VCaP (cell line): ENCODE measurements at regions not wholly inside any gene's neighbourhood (a gene's known extent, or its start where the extent isn't known, plus 50 kb on each side); places are given as distances from the start of the nearest gene placed in this dataset.

Source experiments
- H3K27ac ChIP-seq: fragments of 450-650 bp; 2 replicates; pipeline ENCODE4 v1.5.1; 2017
- CTCF ChIP-seq: fragments of 450-650 bp; conservative IDR thresholded peaks from 2 replicates; pipeline ENCODE4 v1.5.1; 2017; ENCODE audit warnings: mild to moderate bottlenecking, moderate library complexity

GRCh38 chr7:15749631-15750030 lies 63.1 kb upstream of the MEOX2 start:
- no peak overlapping the region for H3K27ac ChIP-seq
- no peak for TF ChIP-seq CTCF

GRCh38 chr7:15747712-15748111 lies 61.2 kb upstream of the MEOX2 start:
- no peak for TF ChIP-seq CTCF
- no peak overlapping the region for H3K27ac ChIP-seq

- no peak for TF ChIP-seq CTCF
- no peak overlapping the region for H3K27ac ChIP-seq
Measured at GRCh38 chr7:15747301-15747700, 60.8 kb upstream of the MEOX2 start.

- no peak for TF ChIP-seq CTCF
- H3K27ac ChIP-seq = no peak overlapping the region
Measured at GRCh38 chr7:15743926-15744480, 57.5 kb upstream of the MEOX2 start.

- no peak overlapping the region for H3K27ac ChIP-seq
- no peak for TF ChIP-seq CTCF
Measured at GRCh38 chr7:15737601-15738000, 51.1 kb upstream of the MEOX2 start.
